ENCODE measurements at regions not wholly inside any gene's neighbourhood (a gene's known extent, or its start where the extent isn't known, plus 50 kb on each side); places are given as distances from the start of the nearest gene placed in this dataset.

- Histone ChIP-seq H3K9me3 (no peaks in the 10 kb centered on the region), H3K27ac (no peak overlapping the region), H3K4me3 (no peak overlapping the region), H3K36me3 (no peaks in the 10 kb centered on the region), H3K4me1 (peaks cover 0 to 7% (median 0%) of the 10 kb centered on the region in 9 donors), H3K27me3 (peaks cover 0 to 5% (median 0%) of the 10 kb centered on the region in 7 donors)
- intact Hi-C loops (cut with DNase I), result no loop called here
- ATAC-seq (no peak), DNase-seq (no peak)
- 83 to 91% methylated on average over 5 of the region's 5 CpGs for WGBS, 2 donors
- no peak for TF ChIP-seq CTCF (IDR thresholded peaks at IDR 0.05)
Measured at GRCh38 chr11:119804698-119805097, 75.7 kb upstream of the NECTIN1 start.

- no peak for DNase-seq
- H3K4me3 ChIP-seq, result no peak overlapping the region
- peaks cover 0 to 4% (median 0%) of the 10 kb centered on the region in 7 donors for H3K27me3 ChIP-seq
- no peaks in the 10 kb centered on the region for H3K9me3 ChIP-seq
- intact Hi-C loops (cut with DNase I), result no loop called here
- H3K27ac ChIP-seq, result no peak overlapping the region
- H3K4me1 ChIP-seq, result peaks cover 0 to 7% (median 0%) of the 10 kb centered on the region in 9 donors
- no peak for TF ChIP-seq CTCF (IDR thresholded peaks at IDR 0.05)
- H3K36me3 ChIP-seq, result no peaks in the 10 kb centered on the region
- 79 to 83% methylated on average over 6 of the region's 6 CpGs for WGBS, 2 donors
- ATAC-seq, result no peak
Measured at GRCh38 chr11:119803726-119804294, 74.8 kb upstream of the NECTIN1 start.

- Histone ChIP-seq H3K27ac (no peak overlapping the region), H3K27me3 (peaks cover 0 to 7% (median 0%) of the 10 kb centered on the region in 7 donors), H3K4me3 (no peak overlapping the region), H3K9me3 (no peaks in the 10 kb centered on the region), H3K4me1 (peaks cover 0 to 7% (median 0%) of the 10 kb centered on the region in 9 donors), H3K36me3 (no peaks in the 10 kb centered on the region)
- 74 to 81% methylated on average over 6 of the region's 6 CpGs for WGBS, 2 donors
- DNase-seq (no peak), ATAC-seq (no peak)
- intact Hi-C loops (cut with DNase I), result no loop called here
- TF ChIP-seq CTCF (IDR thresholded peaks at IDR 0.05), result no peak
Measured at GRCh38 chr11:119803139-119803538, 74.1 kb upstream of the NECTIN1 start.

GRCh38 chr11:119802670-119803069 lies 73.7 kb upstream of the NECTIN1 start:
- Histone ChIP-seq H3K4me1 (peaks cover 0 to 7% (median 0%) of the 10 kb centered on the region in 9 donors), H3K4me3 (no peak overlapping the region), H3K36me3 (no peaks in the 10 kb centered on the region), H3K27ac (no peak overlapping the region), H3K9me3 (no peaks in the 10 kb centered on the region), H3K27me3 (peaks cover 0 to 5% (median 0%) of the 10 kb centered on the region in 7 donors)
- ATAC-seq, result no peak
- intact Hi-C loops (cut with DNase I), result no loop called here
- no peak for DNase-seq
- TF ChIP-seq CTCF (IDR thresholded peaks at IDR 0.05), result no peak
- 61 to 67% methylated on average over 5 of the region's 5 CpGs for whole genome bisulfite sequencing, 2 donors

All from heart right ventricle (tissue), 16 donors.